GM23248 (cell line): ENCODE measurements at regions not wholly inside any gene's neighbourhood (a gene's known extent, or its start where the extent isn't known, plus 50 kb on each side); places are given as distances from the start of the nearest gene placed in this dataset.

Experiments
- EZH2 ChIP-seq: fragments of 200-600 bp; sonication (generic); IDR thresholded peaks from 2 replicates; pipeline ENCODE4 v1.6.1; 2018; ENCODE audit warnings: antibody characterized with exemption, mild to moderate bottlenecking; ENCODE audit not compliant: insufficient read depth, poor library complexity, severe bottlenecking
- EZH2phosphoT487 ChIP-seq: fragments of 200-600 bp; sonication (generic); IDR thresholded peaks from 2 replicates; pipeline ENCODE4 v1.6.1; 2018; ENCODE audit warnings: antibody characterized with exemption, moderate library complexity, mild to moderate bottlenecking, low read depth; ENCODE audit not compliant: insufficient read depth

DNA sequence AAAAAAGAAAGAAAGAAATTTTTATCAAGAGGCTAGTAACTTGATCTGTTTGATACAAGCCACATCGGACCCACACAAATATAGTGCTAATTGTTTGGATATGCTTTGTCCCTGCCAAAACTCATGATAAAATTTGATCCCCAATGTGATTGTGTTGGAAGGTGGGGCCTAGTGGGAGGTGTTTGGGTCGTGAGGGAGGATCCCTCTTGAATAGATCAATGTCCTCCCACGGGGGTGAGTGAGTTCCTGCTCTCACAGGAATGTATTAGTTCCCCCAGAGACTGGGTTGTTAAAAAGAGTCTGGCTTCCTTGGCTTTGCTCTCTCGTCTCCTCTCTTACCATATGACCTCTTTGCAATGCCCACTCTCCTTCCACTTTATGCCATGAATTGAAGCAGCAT is 80.6 kb upstream of the CPLX2 start:
- TF ChIP-seq EZH2phosphoT487 (no peak), EZH2 (no peak)
